Stimulated activated CD4-positive, alpha-beta T cell treated with anti-CD3 and anti-CD28 coated beads, Interleukin-12 subunit alpha, Interleukin-12 subunit beta, amount 100 ng/mL, for 4 hours (primary cell): ENCODE measurements at regions not wholly inside any gene's neighbourhood (a gene's known extent, or its start where the extent isn't known, plus 50 kb on each side); places are given as distances from the start of the nearest gene placed in this dataset.
"Not testable (repeated sequence)": the region's sequence is repeated elsewhere in the genome, so short reads cannot be mapped to it uniquely, and the experiment has no call there.

Experiments used
- DNase-seq: peaks from one replicate; pipeline ENCODE4 v3.0.0-alpha.2; 2020

- no peak for DNase-seq
These were observed 170.0 kb upstream of the ZNF267 start for GRCh38 chr16:31703526-31704128.

GRCh38 chr16:31704138-31704537 lies 169.5 kb upstream of the ZNF267 start:
- no peak for DNase-seq

- no peak for DNase-seq
These were observed 168.2 kb upstream of the ZNF267 start for GRCh38 chr16:31705371-31705770.

GRCh38 chr16:31706318-31706717 lies 167.3 kb upstream of the ZNF267 start:
- DNase-seq, result no peak

- DNase-seq, result no peak
These were observed 166.7 kb upstream of the ZNF267 start for GRCh38 chr16:31706925-31707324.

- DNase-seq, result no peak
These were observed 165.8 kb upstream of the ZNF267 start for GRCh38 chr16:31707743-31708335.

- DNase-seq, result no peak
These were observed 165.3 kb upstream of the ZNF267 start for GRCh38 chr16:31708348-31708747.

GRCh38 chr16:31709181-31709580 lies 164.4 kb upstream of the ZNF267 start:
- no peak for DNase-seq

- DNase-seq, result no peak
These were observed 163.5 kb upstream of the ZNF267 start for GRCh38 chr16:31710134-31710533.

GRCh38 chr16:31710880-31711279 lies 162.7 kb upstream of the ZNF267 start:
- DNase-seq, result no peak

GRCh38 chr16:31711344-31711845 lies 162.2 kb upstream of the ZNF267 start:
- no peak for DNase-seq

GRCh38 chr16:31712064-31712540 lies 161.5 kb upstream of the ZNF267 start:
- no peak for DNase-seq

- DNase-seq, result peak; percentile 89
These were observed 160.3 kb upstream of the ZNF267 start for GRCh38 chr16:31713071-31713944.

GRCh38 chr16:31713945-31714902 lies 159.4 kb upstream of the ZNF267 start:
- no peak for DNase-seq

GRCh38 chr16:31714903-31715504 lies 158.6 kb upstream of the ZNF267 start:
- DNase-seq, result no peak

GRCh38 chr16:31715915-31716314 lies 157.7 kb upstream of the ZNF267 start:
- DNase-seq, result no peak

GRCh38 chr16:31718998-31719397 lies 154.6 kb upstream of the ZNF267 start:
- DNase-seq, result no peak

- no peak for DNase-seq
These were observed 146.1 kb upstream of the ZNF267 start for GRCh38 chr16:31727553-31727952.

GRCh38 chr16:31734265-31734664 lies 139.3 kb upstream of the ZNF267 start:
- DNase-seq, result no peak

- DNase-seq, result not testable (repeated sequence)
These were observed 128.5 kb upstream of the ZNF267 start for GRCh38 chr16:31745098-31745497.

GRCh38 chr16:31745900-31746299 lies 127.7 kb upstream of the ZNF267 start:
- no peak for DNase-seq

- DNase-seq, result no peak
These were observed 118.5 kb upstream of the ZNF267 start for GRCh38 chr16:31754998-31755615.
